ENCODE measurements at regions not wholly inside any gene's neighbourhood (a gene's known extent, or its start where the extent isn't known, plus 50 kb on each side); places are given as distances from the start of the nearest gene placed in this dataset.

- H3K36me3 ChIP-seq, result no peaks in the 10 kb centered on the region
- intact Hi-C loops (cut with DNase I), result loop anchor here (10.0 kb wide), 1 partner anchor 45 kb away; no protein-coding TSS in a partner anchor
- peaks cover 9 to 14% of the 10 kb centered on the region in 2 donors for H3K4me1 ChIP-seq
These were observed 183.2 kb downstream of the CSNK2A3 start for GRCh38 chr11:11169715-11170351.

GRCh38 chr11:11167806-11168205 is 185.2 kb downstream of the CSNK2A3 start:
- no peak for TF ChIP-seq CTCF (IDR thresholded peaks at IDR 0.05)
- intact Hi-C loops (cut with DNase I), result loop anchor here (10.0 kb wide), 1 partner anchor 47 kb away; no protein-coding TSS in a partner anchor
- Histone ChIP-seq H3K27me3 (no peaks in the 10 kb centered on the region), H3K4me1 (peaks cover 9 to 22% of the 10 kb centered on the region in 2 donors), H3K36me3 (no peaks in the 10 kb centered on the region), H3K4me3 (no peak overlapping the region), H3K9me3 (no peaks in the 10 kb centered on the region), H3K27ac (no peak overlapping the region)
- DNase-seq (ENCODE audit: low spot score in 2 of 2), result no peak

More at GRCh38 chr11:11169715-11170351, 183.2 kb downstream of the CSNK2A3 start:
- Histone ChIP-seq H3K27ac (no peak overlapping the region), H3K27me3 (no peaks in the 10 kb centered on the region), H3K9me3 (no peaks in the 10 kb centered on the region), H3K4me3 (no peak overlapping the region)
- no peak for TF ChIP-seq CTCF (IDR thresholded peaks at IDR 0.05)
- DNase-seq (ENCODE audit: low spot score in 2 of 2), result no peak

GRCh38 chr11:11164334-11164690 is 188.7 kb downstream of the CSNK2A3 start:
- no peak overlapping the region for H3K4me3 ChIP-seq
- H3K27me3 ChIP-seq, result no peaks in the 10 kb centered on the region
- intact Hi-C loops (cut with DNase I), result loop anchor here (10.0 kb wide), 1 partner anchor 50 kb away; no protein-coding TSS in a partner anchor
- no peaks in the 10 kb centered on the region for H3K36me3 ChIP-seq
- TF ChIP-seq CTCF (IDR thresholded peaks at IDR 0.05), result no peak
- H3K27ac ChIP-seq, result no peak overlapping the region
- H3K4me1 ChIP-seq, result peaks cover 0 to 12% of the 10 kb centered on the region in 2 donors
- no peaks in the 10 kb centered on the region for H3K9me3 ChIP-seq
- no peak for DNase-seq (ENCODE audit: low spot score in 2 of 2)

GRCh38 chr11:11163669-11164333 is 189.2 kb downstream of the CSNK2A3 start:
- no peaks in the 10 kb centered on the region for H3K36me3 ChIP-seq
- H3K9me3 ChIP-seq, result no peaks in the 10 kb centered on the region
- intact Hi-C loops (cut with DNase I), result loop anchor here (10.0 kb wide), 1 partner anchor 51 kb away; no protein-coding TSS in a partner anchor
- H3K4me1 ChIP-seq, result peaks cover 0 to 12% of the 10 kb centered on the region in 2 donors
- H3K27me3 ChIP-seq, result no peaks in the 10 kb centered on the region
- H3K27ac ChIP-seq, result peak overlapping the region in 1 of 2 donors; percentile 25
- no peak overlapping the region for H3K4me3 ChIP-seq
- no peak for DNase-seq (ENCODE audit: low spot score in 2 of 2)
- no peak for TF ChIP-seq CTCF (IDR thresholded peaks at IDR 0.05)

- Histone ChIP-seq H3K27me3 (no peaks in the 10 kb centered on the region), H3K27ac (peak overlapping the region in 1 of 2 donors; percentile 25), H3K4me3 (no peak overlapping the region), H3K36me3 (no peaks in the 10 kb centered on the region), H3K4me1 (peaks cover 0 to 12% of the 10 kb centered on the region in 2 donors), H3K9me3 (no peaks in the 10 kb centered on the region)
- no peak for DNase-seq (ENCODE audit: low spot score in 2 of 2)
- intact Hi-C loops (cut with DNase I), result loop anchor here (10.0 kb wide), 1 partner anchor 52 kb away; no protein-coding TSS in a partner anchor
- TF ChIP-seq CTCF (IDR thresholded peaks at IDR 0.05), result peak in 1 of 3 experiments; percentile 24
These were observed 189.8 kb downstream of the CSNK2A3 start for GRCh38 chr11:11163236-11163635.
